Keratinocyte (primary cell): ENCODE measurements at regions not wholly inside any gene's neighbourhood (a gene's known extent, or its start where the extent isn't known, plus 50 kb on each side); places are given as distances from the start of the nearest gene placed in this dataset.

Source experiments
- DNase-seq: peaks from one replicate; pipeline ENCODE4 v3.0.0-alpha.2; 2011; ENCODE audit warnings: low read depth, missing footprints, low spot score
- FAIRE-seq: peaks from 2 replicates; lab custom pipeline; 2011; peaks lifted over from hg19 to GRCh38; lab: Jason Lieb, UNC
- H2AFZ ChIP-seq: 2 replicates; pipeline ENCODE4 v1.6.0; 2012; ENCODE audit warnings: low read length, control low read depth, inconsistent platforms; ENCODE audit not compliant: control insufficient read depth
- H3K27ac ChIP-seq: 2 replicates; pipeline ENCODE4 v1.5.1; 2011; ENCODE audit warnings: low read length; ENCODE audit not compliant: control insufficient read depth, insufficient read depth
- H3K27me3 ChIP-seq: 3 replicates; pipeline ENCODE4 v1.6.0; 2011; ENCODE audit warnings: low read length; ENCODE audit not compliant: control insufficient read depth, insufficient read depth; ENCODE audit errors: extremely low read depth
- H3K36me3 ChIP-seq, 2 experiments: 2 replicates in 1 of 2; 3 replicates in 1 of 2; pipeline ENCODE4 v1.5.1; 2011; ENCODE audit warnings: low read length in 2 of 2, mild to moderate bottlenecking in 1 of 2; ENCODE audit not compliant: control insufficient read depth in 2 of 2, insufficient read depth in 2 of 2; ENCODE audit errors: extremely low read depth in 1 of 2
- H3K4me1 ChIP-seq: 3 replicates; pipeline ENCODE4 v1.5.1; 2011; ENCODE audit warnings: low read length; ENCODE audit not compliant: control insufficient read depth, insufficient read depth; ENCODE audit errors: extremely low read depth
- H3K4me2 ChIP-seq: 3 replicates; pipeline ENCODE4 v1.6.0; 2011; ENCODE audit warnings: low read depth, low read length; ENCODE audit not compliant: control insufficient read depth, insufficient read depth; ENCODE audit errors: extremely low read depth
- H3K4me3 ChIP-seq, 3 experiments: fragments of 200-600 bp in 1 of 3; sonication (generic) in 1 of 3; 2 replicates in 2 of 3; 3 replicates in 1 of 3; pipeline ENCODE4 v1.5.1; 2011 to 2016; ENCODE audit warnings: low read length in 3 of 3, mild to moderate bottlenecking in 3 of 3, control low read depth in 2 of 3, inconsistent platforms in 1 of 3, low read depth in 1 of 3, mixed read lengths in 1 of 3, mixed run types in 1 of 3, moderate library complexity in 1 of 3; ENCODE audit not compliant: control insufficient read depth in 2 of 3, insufficient read depth in 2 of 3; ENCODE audit errors: extremely low read depth in 1 of 3
- H3K79me2 ChIP-seq: 2 replicates; pipeline ENCODE4 v1.6.0; 2012; ENCODE audit warnings: low read length; ENCODE audit not compliant: control insufficient read depth, insufficient read depth
- H3K9ac ChIP-seq: 3 replicates; pipeline ENCODE4 v1.6.0; 2011; ENCODE audit warnings: low read length; ENCODE audit not compliant: control insufficient read depth, insufficient read depth; ENCODE audit errors: extremely low read depth
- H3K9me1 ChIP-seq: 3 replicates; pipeline ENCODE4 v1.6.0; 2011; ENCODE audit warnings: low read length; ENCODE audit not compliant: control insufficient read depth, insufficient read depth; ENCODE audit errors: extremely low read depth
- H3K9me3 ChIP-seq: 2 replicates; pipeline ENCODE4 v1.5.1; 2012; ENCODE audit warnings: low read depth, low read length; ENCODE audit not compliant: control insufficient read depth
- H4K20me1 ChIP-seq: 3 replicates; pipeline ENCODE4 v1.6.0; 2011; ENCODE audit warnings: low read length; ENCODE audit not compliant: control insufficient read depth, insufficient read depth; ENCODE audit errors: extremely low read depth
- EZH2 ChIP-seq: IDR thresholded peaks from one replicate; pipeline ENCODE4 v1.6.1; 2012; ENCODE audit warnings: inconsistent platforms, mild to moderate bottlenecking, low read length, moderate library complexity
- dilution Hi-C: fragments of 300-500 bp; cut with MboI; formaldehyde crosslinking; loops from one replicate; pipeline ENCODE4 v1.7.0; 2020; ENCODE audit warnings: low sequenced_read_pairs; ENCODE audit not compliant: extremely low pct_ligation_motif_present
- TF ChIP-seq, protein P1 (sequence below), 3 experiments: IDR thresholded peaks in 1 of 3; conservative IDR thresholded peaks in 1 of 3; optimal IDR thresholded peaks in 1 of 3; 2 replicates in 2 of 3; 3 replicates in 1 of 3; pipeline versions ENCODE3 to v1.5.1; 2011; ENCODE audit warnings: low read length in 3 of 3, mild to moderate bottlenecking in 3 of 3, moderate library complexity in 2 of 3, control low read depth in 1 of 3, inconsistent platforms in 1 of 3; ENCODE audit not compliant: insufficient read depth in 2 of 3; ENCODE audit errors: extremely low read depth in 1 of 3

DNA sequence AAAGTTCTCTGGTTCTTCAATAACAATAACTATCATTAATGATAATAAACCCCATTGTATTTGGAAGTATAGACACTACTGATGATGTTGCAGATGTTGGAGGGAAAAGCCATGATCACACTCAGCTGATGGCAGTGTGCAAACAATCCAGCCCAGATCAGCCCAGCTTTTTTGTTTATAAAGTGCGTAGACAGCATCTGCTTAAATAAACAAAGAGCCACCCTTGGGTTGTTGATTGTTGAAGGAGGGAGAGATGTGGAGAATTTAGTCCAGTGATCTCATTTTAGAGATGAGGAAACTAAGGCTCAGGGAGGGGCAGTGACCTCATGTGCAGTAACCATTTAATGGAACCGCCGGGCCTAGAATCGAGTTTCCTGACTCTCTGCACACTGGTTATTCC lies 56.0 kb upstream of the MEX3C start:
- H3K4me2 ChIP-seq: no peak overlapping the region
- no peak overlapping the region for H3K27ac ChIP-seq
- dilution Hi-C loops: no loop called here
- FAIRE-seq (no peak), DNase-seq (no peak)
- H2AFZ ChIP-seq: no peak overlapping the region
- no peaks in the 10 kb centered on the region for H3K36me3 ChIP-seq
- no peaks in the 10 kb centered on the region for H4K20me1 ChIP-seq
- H3K4me3 ChIP-seq: no peak overlapping the region
- no peaks in the 10 kb centered on the region for H3K9me3 ChIP-seq
- H3K9ac ChIP-seq: no peak overlapping the region
- no peaks in the 10 kb centered on the region for H3K9me1 ChIP-seq
- H3K4me1 ChIP-seq: no peaks in the 10 kb centered on the region
- H3K27me3 ChIP-seq: no peaks in the 10 kb centered on the region
- H3K79me2 ChIP-seq: no peaks in the 10 kb centered on the region
- TF ChIP-seq EZH2: no peak
- TF ChIP-seq, protein P1, sequence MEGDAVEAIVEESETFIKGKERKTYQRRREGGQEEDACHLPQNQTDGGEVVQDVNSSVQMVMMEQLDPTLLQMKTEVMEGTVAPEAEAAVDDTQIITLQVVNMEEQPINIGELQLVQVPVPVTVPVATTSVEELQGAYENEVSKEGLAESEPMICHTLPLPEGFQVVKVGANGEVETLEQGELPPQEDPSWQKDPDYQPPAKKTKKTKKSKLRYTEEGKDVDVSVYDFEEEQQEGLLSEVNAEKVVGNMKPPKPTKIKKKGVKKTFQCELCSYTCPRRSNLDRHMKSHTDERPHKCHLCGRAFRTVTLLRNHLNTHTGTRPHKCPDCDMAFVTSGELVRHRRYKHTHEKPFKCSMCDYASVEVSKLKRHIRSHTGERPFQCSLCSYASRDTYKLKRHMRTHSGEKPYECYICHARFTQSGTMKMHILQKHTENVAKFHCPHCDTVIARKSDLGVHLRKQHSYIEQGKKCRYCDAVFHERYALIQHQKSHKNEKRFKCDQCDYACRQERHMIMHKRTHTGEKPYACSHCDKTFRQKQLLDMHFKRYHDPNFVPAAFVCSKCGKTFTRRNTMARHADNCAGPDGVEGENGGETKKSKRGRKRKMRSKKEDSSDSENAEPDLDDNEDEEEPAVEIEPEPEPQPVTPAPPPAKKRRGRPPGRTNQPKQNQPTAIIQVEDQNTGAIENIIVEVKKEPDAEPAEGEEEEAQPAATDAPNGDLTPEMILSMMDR (optimal IDR thresholded peaks at IDR 0.05 in 1 of 3, IDR thresholded peaks at IDR 0.05 in 1 of 3, conservative IDR thresholded peaks at IDR 0.05 in 1 of 3; ENCODE audit: extremely low read depth in 1 of 3, insufficient read depth in 2 of 3, low read length in 3 of 3): no peak

- no peaks in the 10 kb centered on the region for H4K20me1 ChIP-seq
- DNase-seq (no peak), FAIRE-seq (no peak)
- H3K9me3 ChIP-seq: no peaks in the 10 kb centered on the region
- H3K9ac ChIP-seq: no peak overlapping the region
- no peak for TF ChIP-seq EZH2
- TF ChIP-seq, protein P1 (optimal IDR thresholded peaks at IDR 0.05 in 1 of 3, IDR thresholded peaks at IDR 0.05 in 1 of 3, conservative IDR thresholded peaks at IDR 0.05 in 1 of 3; ENCODE audit: extremely low read depth in 1 of 3, insufficient read depth in 2 of 3, low read length in 3 of 3): no peak
- no peak overlapping the region for H3K4me3 ChIP-seq
- dilution Hi-C loops: no loop called here
- H3K27ac ChIP-seq: no peak overlapping the region
- H3K4me2 ChIP-seq: no peak overlapping the region
- no peaks in the 10 kb centered on the region for H3K36me3 ChIP-seq
- no peaks in the 10 kb centered on the region for H3K4me1 ChIP-seq
- H3K79me2 ChIP-seq: no peaks in the 10 kb centered on the region
- H3K9me1 ChIP-seq: no peaks in the 10 kb centered on the region
- H3K27me3 ChIP-seq: no peaks in the 10 kb centered on the region
- no peak overlapping the region for H2AFZ ChIP-seq
Observed at GRCh38 chr18:51255693-51256092, 58.2 kb upstream of the MEX3C start.
